ENCODE measurements at regions not wholly inside any gene's neighbourhood (a gene's known extent, or its start where the extent isn't known, plus 50 kb on each side); places are given as distances from the start of the nearest gene placed in this dataset.

DNA sequence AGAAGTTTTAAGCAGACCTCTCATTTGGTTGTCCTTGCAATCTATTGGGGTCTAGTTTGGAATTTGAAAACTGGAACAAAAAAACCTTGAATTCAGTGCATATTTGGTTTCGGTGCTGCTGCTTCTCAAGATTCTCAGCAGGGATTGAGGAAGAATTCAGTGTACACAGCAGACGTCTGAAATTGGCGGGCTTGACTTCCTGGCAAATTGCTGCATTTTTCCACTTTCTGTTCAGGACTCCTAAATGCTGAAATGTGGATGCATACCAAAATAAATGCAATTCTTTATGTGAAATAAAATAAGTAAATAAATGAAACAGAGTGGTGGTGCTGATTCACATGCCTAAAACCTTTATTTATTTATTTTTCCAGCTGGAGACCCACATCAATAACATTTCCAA, 332.4 kb upstream of the KYNU start:
- no peak for TF ChIP-seq YY1 (IDR thresholded peaks at IDR 0.05)
- TF ChIP-seq, protein P1, sequence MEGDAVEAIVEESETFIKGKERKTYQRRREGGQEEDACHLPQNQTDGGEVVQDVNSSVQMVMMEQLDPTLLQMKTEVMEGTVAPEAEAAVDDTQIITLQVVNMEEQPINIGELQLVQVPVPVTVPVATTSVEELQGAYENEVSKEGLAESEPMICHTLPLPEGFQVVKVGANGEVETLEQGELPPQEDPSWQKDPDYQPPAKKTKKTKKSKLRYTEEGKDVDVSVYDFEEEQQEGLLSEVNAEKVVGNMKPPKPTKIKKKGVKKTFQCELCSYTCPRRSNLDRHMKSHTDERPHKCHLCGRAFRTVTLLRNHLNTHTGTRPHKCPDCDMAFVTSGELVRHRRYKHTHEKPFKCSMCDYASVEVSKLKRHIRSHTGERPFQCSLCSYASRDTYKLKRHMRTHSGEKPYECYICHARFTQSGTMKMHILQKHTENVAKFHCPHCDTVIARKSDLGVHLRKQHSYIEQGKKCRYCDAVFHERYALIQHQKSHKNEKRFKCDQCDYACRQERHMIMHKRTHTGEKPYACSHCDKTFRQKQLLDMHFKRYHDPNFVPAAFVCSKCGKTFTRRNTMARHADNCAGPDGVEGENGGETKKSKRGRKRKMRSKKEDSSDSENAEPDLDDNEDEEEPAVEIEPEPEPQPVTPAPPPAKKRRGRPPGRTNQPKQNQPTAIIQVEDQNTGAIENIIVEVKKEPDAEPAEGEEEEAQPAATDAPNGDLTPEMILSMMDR (IDR thresholded peaks at IDR 0.05; ENCODE audit: low read depth, low read length, missing input control) = no peak
- TF ChIP-seq, protein P2, sequence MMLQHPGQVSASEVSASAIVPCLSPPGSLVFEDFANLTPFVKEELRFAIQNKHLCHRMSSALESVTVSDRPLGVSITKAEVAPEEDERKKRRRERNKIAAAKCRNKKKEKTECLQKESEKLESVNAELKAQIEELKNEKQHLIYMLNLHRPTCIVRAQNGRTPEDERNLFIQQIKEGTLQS (IDR thresholded peaks at IDR 0.05) = no peak
- no peak for TF ChIP-seq SP1 (IDR thresholded peaks at IDR 0.05)
- TF ChIP-seq GABPA (IDR thresholded peaks at IDR 0.05 in 1 of 2, conservative IDR thresholded peaks at IDR 0.05 in 1 of 2) = no peak
- no peak for TF ChIP-seq RXRA (IDR thresholded peaks at IDR 0.05)
- TF ChIP-seq, protein P3, sequence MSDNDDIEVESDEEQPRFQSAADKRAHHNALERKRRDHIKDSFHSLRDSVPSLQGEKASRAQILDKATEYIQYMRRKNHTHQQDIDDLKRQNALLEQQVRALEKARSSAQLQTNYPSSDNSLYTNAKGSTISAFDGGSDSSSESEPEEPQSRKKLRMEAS (IDR thresholded peaks at IDR 0.05) = no peak
- TF ChIP-seq TAF1 (conservative IDR thresholded peaks at IDR 0.05) = no peak
- TF ChIP-seq, protein P4, sequence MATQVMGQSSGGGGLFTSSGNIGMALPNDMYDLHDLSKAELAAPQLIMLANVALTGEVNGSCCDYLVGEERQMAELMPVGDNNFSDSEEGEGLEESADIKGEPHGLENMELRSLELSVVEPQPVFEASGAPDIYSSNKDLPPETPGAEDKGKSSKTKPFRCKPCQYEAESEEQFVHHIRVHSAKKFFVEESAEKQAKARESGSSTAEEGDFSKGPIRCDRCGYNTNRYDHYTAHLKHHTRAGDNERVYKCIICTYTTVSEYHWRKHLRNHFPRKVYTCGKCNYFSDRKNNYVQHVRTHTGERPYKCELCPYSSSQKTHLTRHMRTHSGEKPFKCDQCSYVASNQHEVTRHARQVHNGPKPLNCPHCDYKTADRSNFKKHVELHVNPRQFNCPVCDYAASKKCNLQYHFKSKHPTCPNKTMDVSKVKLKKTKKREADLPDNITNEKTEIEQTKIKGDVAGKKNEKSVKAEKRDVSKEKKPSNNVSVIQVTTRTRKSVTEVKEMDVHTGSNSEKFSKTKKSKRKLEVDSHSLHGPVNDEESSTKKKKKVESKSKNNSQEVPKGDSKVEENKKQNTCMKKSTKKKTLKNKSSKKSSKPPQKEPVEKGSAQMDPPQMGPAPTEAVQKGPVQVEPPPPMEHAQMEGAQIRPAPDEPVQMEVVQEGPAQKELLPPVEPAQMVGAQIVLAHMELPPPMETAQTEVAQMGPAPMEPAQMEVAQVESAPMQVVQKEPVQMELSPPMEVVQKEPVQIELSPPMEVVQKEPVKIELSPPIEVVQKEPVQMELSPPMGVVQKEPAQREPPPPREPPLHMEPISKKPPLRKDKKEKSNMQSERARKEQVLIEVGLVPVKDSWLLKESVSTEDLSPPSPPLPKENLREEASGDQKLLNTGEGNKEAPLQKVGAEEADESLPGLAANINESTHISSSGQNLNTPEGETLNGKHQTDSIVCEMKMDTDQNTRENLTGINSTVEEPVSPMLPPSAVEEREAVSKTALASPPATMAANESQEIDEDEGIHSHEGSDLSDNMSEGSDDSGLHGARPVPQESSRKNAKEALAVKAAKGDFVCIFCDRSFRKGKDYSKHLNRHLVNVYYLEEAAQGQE (IDR thresholded peaks at IDR 0.05) = no peak
